ENCODE measurements at regions not wholly inside any gene's neighbourhood (a gene's known extent, or its start where the extent isn't known, plus 50 kb on each side); places are given as distances from the start of the nearest gene placed in this dataset.
A peak's percentile ranks its signal among the peaks of the same experiment; 100 is the strongest.
"Not testable (repeated sequence)": the region's sequence is repeated elsewhere in the genome, so short reads cannot be mapped to it uniquely, and the experiment has no call there.

GRCh38 chr12:80045594-80045993 is 53.7 kb upstream of the OTOGL start:
- no peak for DNase-seq

DNA sequence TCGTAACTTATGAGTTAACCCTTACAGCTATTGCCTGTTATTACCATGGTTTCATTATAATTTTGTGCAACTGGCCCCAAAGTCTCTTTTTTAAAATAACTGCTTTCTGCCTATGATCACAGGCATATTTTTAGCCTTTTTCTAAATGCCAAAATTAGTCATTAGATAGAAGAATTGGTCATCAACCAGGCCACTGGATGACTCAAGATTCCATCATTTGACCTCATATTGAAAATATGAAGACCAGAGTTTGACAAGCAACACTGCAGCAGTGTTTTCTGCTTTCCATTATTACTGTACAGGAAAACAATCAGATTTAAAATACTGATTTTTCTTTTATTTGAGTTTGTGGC is 54.7 kb upstream of the OTOGL start:
- DNase-seq: no peak

- no peak for DNase-seq
These were observed 57.6 kb upstream of the OTOGL start for GRCh38 chr12:80041692-80042091.

DNA sequence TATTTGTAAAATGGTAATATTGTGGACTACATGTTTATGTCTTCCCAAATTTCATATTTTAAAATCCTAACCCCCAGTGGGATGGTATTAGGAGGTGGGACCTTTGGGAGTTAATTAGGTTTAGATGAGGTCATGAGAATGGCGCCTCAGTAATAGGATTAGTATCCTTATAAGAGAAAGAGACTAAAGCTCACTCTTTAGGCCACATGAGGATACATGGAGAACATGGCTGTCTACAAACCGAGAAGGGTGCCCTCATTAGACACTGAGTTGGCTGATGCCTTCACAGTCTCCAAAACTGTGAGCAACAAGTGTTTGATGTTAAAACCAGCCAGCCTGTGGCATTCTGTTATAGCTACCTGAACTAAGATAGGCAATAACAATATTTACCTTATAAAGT is 58.3 kb upstream of the OTOGL start:
- DNase-seq: no peak

DNA sequence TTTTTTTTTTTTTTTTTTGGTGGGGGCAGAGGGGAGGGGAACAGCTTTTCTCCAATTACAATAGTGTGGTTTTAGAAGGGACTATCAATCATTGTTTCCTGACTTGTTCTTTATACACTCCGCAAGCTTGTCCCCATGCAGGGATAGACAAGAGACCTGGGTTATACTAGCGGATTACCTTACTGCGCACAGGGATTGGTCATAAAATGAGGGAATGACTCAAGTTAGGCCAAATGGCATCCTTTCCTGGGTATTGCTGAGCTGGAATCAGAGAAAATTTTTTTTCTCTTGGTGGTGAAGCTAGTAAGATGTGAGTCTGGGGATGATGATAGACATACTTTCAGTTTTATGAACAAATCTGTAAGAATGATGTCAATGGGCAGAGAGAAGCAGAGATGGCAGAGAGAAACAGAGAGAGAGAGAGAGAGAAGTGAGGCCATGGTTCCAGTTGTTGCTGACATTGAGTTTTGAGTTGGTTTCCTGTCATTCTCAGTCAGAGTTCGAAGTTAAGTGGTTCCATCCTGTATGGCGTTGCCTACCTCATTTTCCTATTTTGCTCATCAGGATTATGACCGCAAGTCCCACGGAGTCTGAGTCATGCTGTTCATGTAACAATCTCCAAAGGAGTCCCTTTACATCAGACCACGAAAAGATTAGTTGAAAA is 59.1 kb upstream of the OTOGL start:
- DNase-seq: no peak

DNA sequence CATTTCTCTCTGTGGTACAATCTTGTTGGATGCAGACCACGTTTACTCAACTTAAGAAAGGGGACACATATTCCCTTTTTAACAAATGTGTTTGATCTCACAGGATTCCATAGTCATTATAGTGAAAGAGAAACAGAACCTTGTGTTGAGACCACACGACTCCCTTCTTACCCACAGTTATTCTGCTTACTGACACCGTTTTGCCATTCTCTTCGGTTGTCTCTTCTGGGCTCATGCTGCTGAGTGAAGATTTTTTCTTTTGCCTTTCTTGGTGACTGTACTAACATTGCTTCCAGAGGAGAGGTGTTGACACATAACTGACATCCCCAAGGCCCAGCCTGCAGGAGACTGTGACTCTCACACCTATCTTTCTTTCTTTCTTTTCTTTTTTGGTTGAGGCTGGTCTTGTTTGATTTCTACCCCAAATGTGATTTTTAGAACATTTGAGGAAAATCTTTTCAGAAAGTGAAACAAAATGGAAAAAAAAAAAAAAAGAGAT is 61.2 kb upstream of the OTOGL start:
- no peak for DNase-seq

DNA sequence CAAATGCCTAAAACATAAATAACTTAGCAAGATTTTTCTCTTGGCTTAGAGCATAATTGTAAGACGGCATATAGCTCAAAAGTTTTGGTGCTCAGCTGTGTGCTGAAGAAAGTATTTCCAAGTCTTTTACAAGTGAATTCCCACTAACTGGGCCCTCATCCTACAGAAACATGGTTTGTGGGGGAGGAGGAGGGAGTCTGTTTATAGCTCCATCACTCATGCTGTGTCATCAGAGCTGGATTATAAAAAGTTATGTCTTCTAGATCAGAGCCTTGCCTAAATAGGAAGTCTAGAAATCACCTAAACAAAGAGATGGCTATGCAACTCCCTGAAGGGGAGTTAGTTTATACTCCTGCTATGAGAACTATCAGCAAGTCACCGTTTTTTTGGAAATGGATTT is 65.9 kb upstream of the OTOGL start:
- DNase-seq: peak; percentile 44

DNA sequence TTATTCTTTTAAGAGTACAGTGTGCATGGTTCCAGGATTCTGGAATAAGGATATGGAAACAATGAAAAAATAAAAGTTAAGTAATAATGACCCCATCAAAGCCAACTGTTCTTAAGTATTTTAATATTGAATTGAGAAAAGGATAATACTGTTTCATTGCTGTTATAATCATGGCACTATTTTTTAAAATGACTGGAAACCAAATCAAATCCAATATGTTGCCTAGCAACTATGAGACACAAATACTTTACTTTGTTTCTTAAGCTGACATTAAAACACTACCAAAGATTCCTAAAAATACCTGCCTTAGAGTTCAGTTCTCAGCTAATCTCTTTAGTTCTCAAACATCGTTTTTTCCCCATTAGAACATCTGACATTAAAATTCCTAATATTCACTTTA is 66.4 kb upstream of the OTOGL start:
- DNase-seq: no peak

GRCh38 chr12:80031229-80031628 is 68.1 kb upstream of the OTOGL start:
- no peak for DNase-seq

- DNase-seq: no peak
These were observed 73.7 kb upstream of the OTOGL start for GRCh38 chr12:80025638-80026037.

- DNase-seq: no peak
These were observed 79.6 kb upstream of the OTOGL start for GRCh38 chr12:80019691-80020090.

GRCh38 chr12:80018119-80018518 is 81.2 kb upstream of the OTOGL start:
- no peak for DNase-seq

- no peak for DNase-seq
These were observed 82.0 kb upstream of the OTOGL start for GRCh38 chr12:80017261-80017870.

DNA sequence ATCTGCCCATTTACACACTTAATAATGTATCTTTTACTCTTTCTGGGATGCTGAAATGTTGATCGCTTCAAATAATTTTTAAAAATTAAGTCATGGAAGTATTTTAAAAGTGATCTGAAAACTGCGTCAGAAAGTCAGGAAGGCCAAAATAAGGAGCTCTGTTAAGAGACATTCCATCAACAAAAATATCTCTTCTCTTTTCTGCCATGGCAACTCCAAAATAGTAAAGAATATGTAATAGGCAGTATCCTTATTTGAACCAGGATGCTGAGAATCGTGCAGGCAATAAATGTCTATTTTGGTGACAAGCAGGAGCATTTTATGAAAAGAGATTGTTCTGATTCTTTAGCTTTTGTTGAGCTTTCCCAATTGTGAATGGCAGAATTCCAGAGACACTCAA is 81.8 kb upstream of the PPP1R12A start:
- DNase-seq: no peak

GRCh38 chr12:80015660-80016059 is 80.8 kb upstream of the PPP1R12A start:
- no peak for DNase-seq

- DNase-seq: not testable (repeated sequence)
These were observed 68.8 kb upstream of the PPP1R12A start for GRCh38 chr12:80003744-80004143.

DNA sequence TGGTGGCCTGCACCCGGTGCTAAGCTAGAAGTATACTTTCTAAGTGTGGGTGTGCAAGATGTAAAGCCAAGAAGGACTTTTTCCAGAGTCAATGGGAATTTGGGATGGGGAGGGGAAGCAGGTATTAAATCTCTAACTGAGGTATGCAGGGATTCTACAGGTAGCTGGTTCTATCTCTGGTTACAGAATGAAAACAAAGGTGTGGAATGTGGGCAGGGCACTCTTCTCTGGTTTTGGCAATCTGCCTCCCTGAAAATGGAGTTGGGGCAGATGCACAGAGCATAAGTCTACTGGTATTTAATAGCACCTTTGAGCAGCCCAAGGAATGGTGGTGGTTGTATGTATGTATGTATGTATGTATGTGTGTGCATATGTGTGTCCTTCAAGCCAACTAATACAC is 66.7 kb upstream of the PPP1R12A start:
- DNase-seq: no peak

- DNase-seq: no peak
These were observed 65.9 kb upstream of the PPP1R12A start for GRCh38 chr12:80000831-80001230.

DNA sequence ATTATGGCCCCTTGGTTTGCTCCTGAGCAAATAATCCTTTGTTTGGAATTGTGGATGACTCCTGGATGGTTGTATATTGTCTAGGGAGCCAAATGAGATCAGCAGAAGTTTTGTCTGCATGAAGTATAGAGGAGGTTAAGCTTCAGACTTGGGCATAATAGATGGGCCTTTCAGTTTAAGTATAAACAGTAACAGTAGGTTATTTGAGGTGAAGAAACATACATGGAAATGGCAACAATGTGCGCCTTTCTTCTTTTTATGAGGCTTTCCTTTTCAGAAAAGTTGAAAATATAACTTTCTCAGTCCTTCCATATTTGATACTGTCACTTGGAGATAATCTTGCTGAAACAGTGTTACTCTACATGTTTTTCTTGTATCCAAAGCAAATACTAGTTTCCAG is 63.7 kb upstream of the PPP1R12A start:
- DNase-seq: no peak

GRCh38 chr12:79997096-79997791 is 62.3 kb upstream of the PPP1R12A start:
- DNase-seq: no peak

DNA sequence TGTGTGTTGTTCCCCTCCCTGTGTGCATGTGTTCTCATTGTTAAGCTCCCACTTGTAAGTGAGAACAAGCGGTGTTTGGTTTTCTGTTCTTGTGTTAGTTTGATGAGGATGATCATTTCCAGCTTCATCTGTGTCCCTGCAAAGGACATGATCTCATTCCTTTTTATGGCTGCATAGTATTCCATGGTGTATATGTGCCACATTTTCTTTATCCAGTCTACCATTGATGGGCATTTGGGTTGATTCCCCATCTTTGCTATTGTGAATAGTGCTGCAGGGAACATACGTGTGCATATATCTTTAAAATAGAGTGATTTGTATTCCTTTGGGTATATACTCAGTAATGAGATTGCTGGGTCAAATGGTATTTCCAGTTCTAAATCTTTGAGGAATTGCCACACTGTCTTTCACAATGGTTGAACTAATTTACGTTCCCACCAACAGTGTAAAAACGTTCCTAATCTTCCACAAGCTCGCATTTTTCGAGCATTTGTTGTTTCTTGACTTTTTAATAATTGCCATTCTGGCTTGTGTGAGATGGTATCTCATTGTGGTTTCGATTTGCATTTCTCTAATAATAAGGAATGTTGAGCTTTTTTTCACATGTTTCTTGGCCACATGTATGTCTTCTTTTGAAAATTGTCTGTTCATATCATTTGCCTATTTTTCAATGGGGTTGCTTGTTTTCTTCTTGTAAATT is 60.6 kb upstream of the PPP1R12A start:
- not testable (repeated sequence) for DNase-seq

DNA sequence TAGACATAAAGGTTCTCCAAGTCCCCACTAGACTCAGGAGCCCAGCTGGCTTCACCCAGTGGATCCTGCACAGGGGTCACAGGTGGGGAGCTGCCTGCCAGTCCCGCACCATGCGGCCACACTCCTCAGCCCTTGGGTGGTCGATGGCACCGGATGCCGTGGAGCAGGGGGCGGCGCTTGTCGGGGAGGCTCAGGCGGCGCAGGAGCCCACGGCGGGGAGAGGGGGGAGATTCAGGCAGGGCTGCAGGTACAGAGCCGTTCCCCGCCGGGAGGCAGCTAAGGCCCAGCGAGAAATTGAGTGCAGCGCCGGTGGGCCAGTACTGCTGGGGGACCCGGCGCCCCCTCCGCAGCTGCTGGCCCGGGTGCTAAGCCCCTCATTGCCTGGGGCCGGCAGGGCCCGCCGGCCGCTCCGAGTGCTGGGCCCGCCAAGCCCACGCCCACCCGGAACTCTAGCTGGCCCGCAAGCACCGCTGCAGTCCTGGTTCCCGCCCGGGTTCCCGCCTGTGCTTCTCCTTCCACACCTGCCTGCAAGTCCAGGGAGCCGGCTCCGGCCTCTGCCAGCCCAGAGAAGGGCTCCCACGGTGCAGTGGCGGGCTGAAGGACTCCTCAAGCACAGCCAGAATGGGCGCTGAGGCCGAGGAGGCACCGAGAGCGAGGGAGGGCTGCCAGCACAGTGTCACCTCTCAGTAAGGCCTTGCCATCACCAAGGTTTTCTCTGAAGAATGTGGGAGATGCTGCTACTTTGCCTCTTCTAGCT is 58.4 kb upstream of the PPP1R12A start:
- no peak for DNase-seq

All from renal pelvis (tissue), 1 donor.